Activated T-cell treated with anti-CD3 and anti-CD28 coated beads, Interleukin-2, amount 50 U/mL, for 24 hours (primary cell): ENCODE measurements at regions not wholly inside any gene's neighbourhood (a gene's known extent, or its start where the extent isn't known, plus 50 kb on each side); places are given as distances from the start of the nearest gene placed in this dataset.

Experiments used
- DNase-seq: peaks from one replicate; pipeline ENCODE4 v3.0.0-alpha.2; 2020
- H3K27ac Mint-ChIP-seq: 2 replicates; pipeline ENCODE4 v1.8.0; 2020; ENCODE audit warnings: mild to moderate bottlenecking, mixed read lengths
- H3K27me3 Mint-ChIP-seq: 2 replicates; pipeline ENCODE4 v1.8.0; 2020; ENCODE audit warnings: mixed read lengths
- H3K36me3 Mint-ChIP-seq: 2 replicates; pipeline ENCODE4 v1.8.0; 2020; ENCODE audit warnings: low read depth, mixed read lengths
- H3K4me1 Mint-ChIP-seq: 2 replicates; pipeline ENCODE4 v1.8.0; 2020; ENCODE audit warnings: low read depth, mixed read lengths
- H3K4me3 Mint-ChIP-seq: 2 replicates; pipeline ENCODE4 v1.8.0; 2020; ENCODE audit warnings: mild to moderate bottlenecking, moderate library complexity, mixed read lengths
- H3K9me3 Mint-ChIP-seq: 2 replicates; pipeline ENCODE4 v1.8.0; 2020; ENCODE audit warnings: mixed read lengths

GRCh38 chr10:3890602-3891352 lies 105.8 kb upstream of the KLF6 start:
- DNase-seq = no peak
- H3K9me3 Mint-ChIP-seq = no peaks in the 10 kb centered on the region
- no peaks in the 10 kb centered on the region for H3K27me3 Mint-ChIP-seq
- H3K27ac Mint-ChIP-seq = no peak overlapping the region
- H3K36me3 Mint-ChIP-seq = no peaks in the 10 kb centered on the region
- no peak overlapping the region for H3K4me3 Mint-ChIP-seq
- H3K4me1 Mint-ChIP-seq = peaks cover 68% of the 10 kb centered on the region

- Mint-ChIP-seq H3K9me3 (no peaks in the 10 kb centered on the region), H3K4me1 (peaks cover 64% of the 10 kb centered on the region), H3K27ac (peak overlapping the region; percentile 7), H3K4me3 (no peak overlapping the region), H3K36me3 (no peaks in the 10 kb centered on the region), H3K27me3 (no peaks in the 10 kb centered on the region)
- no peak for DNase-seq
Observed at GRCh38 chr10:3889961-3890522, 105.0 kb upstream of the KLF6 start.

GRCh38 chr10:3887885-3888476 lies 103.0 kb upstream of the KLF6 start:
- no peaks in the 10 kb centered on the region for H3K27me3 Mint-ChIP-seq
- H3K9me3 Mint-ChIP-seq = no peaks in the 10 kb centered on the region
- H3K4me1 Mint-ChIP-seq = peaks cover 47% of the 10 kb centered on the region
- H3K4me3 Mint-ChIP-seq = peak overlapping the region; percentile 43
- H3K36me3 Mint-ChIP-seq = no peaks in the 10 kb centered on the region
- peak overlapping the region; percentile 94 for H3K27ac Mint-ChIP-seq
- peak; percentile 56 for DNase-seq

- Mint-ChIP-seq H3K4me3 (peak overlapping the region; percentile 43), H3K27ac (peak overlapping the region; percentile 94)
Observed at GRCh38 chr10:3887404-3887803, 102.4 kb upstream of the KLF6 start.

GRCh38 chr10:3886641-3887251 lies 101.7 kb upstream of the KLF6 start:
- Mint-ChIP-seq H3K4me3 (peak overlapping the region; percentile 7), H3K4me1 (peaks cover 35% of the 10 kb centered on the region), H3K27me3 (no peaks in the 10 kb centered on the region), H3K9me3 (peaks cover 3% of the 10 kb centered on the region), H3K36me3 (no peaks in the 10 kb centered on the region), H3K27ac (peak overlapping the region; percentile 94)
- DNase-seq = no peak

More at GRCh38 chr10:3887404-3887803, 102.4 kb upstream of the KLF6 start:
- Mint-ChIP-seq H3K9me3 (no peaks in the 10 kb centered on the region), H3K36me3 (no peaks in the 10 kb centered on the region), H3K27me3 (no peaks in the 10 kb centered on the region), H3K4me1 (peaks cover 41% of the 10 kb centered on the region)
- DNase-seq = no peak

GRCh38 chr10:3886191-3886590 lies 101.2 kb upstream of the KLF6 start:
- H3K4me1 Mint-ChIP-seq = peaks cover 29% of the 10 kb centered on the region
- H3K9me3 Mint-ChIP-seq = peaks cover 3% of the 10 kb centered on the region
- no peak for DNase-seq
- no peaks in the 10 kb centered on the region for H3K36me3 Mint-ChIP-seq
- no peak overlapping the region for H3K4me3 Mint-ChIP-seq
- peak overlapping the region; percentile 94 for H3K27ac Mint-ChIP-seq
- H3K27me3 Mint-ChIP-seq = no peaks in the 10 kb centered on the region

- DNase-seq = no peak
- H3K27me3 Mint-ChIP-seq = no peaks in the 10 kb centered on the region
- peaks cover 3% of the 10 kb centered on the region for H3K9me3 Mint-ChIP-seq
- H3K27ac Mint-ChIP-seq = no peak overlapping the region
- H3K36me3 Mint-ChIP-seq = no peaks in the 10 kb centered on the region
- peaks cover 24% of the 10 kb centered on the region for H3K4me1 Mint-ChIP-seq
- H3K4me3 Mint-ChIP-seq = no peak overlapping the region
Observed at GRCh38 chr10:3882855-3883254, 97.8 kb upstream of the KLF6 start.

- Mint-ChIP-seq H3K36me3 (no peaks in the 10 kb centered on the region), H3K9me3 (peaks cover 3% of the 10 kb centered on the region), H3K27ac (no peak overlapping the region), H3K27me3 (no peaks in the 10 kb centered on the region), H3K4me1 (peaks cover 18% of the 10 kb centered on the region), H3K4me3 (no peak overlapping the region)
- no peak for DNase-seq
Observed at GRCh38 chr10:3881622-3882021, 96.6 kb upstream of the KLF6 start.

- Mint-ChIP-seq H3K27me3 (no peaks in the 10 kb centered on the region), H3K4me1 (peaks cover 38% of the 10 kb centered on the region), H3K4me3 (no peak overlapping the region), H3K9me3 (peaks cover 3% of the 10 kb centered on the region), H3K36me3 (no peaks in the 10 kb centered on the region), H3K27ac (no peak overlapping the region)
- no peak for DNase-seq
Observed at GRCh38 chr10:3879073-3879472, 94.1 kb upstream of the KLF6 start.

GRCh38 chr10:3877211-3878000 lies 92.4 kb upstream of the KLF6 start:
- Mint-ChIP-seq H3K36me3 (no peaks in the 10 kb centered on the region), H3K4me3 (no peak overlapping the region), H3K4me1 (peaks cover 55% of the 10 kb centered on the region), H3K27ac (no peak overlapping the region), H3K9me3 (peaks cover 3% of the 10 kb centered on the region), H3K27me3 (no peaks in the 10 kb centered on the region)
- DNase-seq = no peak

- Mint-ChIP-seq H3K27me3 (no peaks in the 10 kb centered on the region), H3K36me3 (no peaks in the 10 kb centered on the region), H3K9me3 (no peaks in the 10 kb centered on the region), H3K4me3 (no peak overlapping the region), H3K4me1 (peaks cover 64% of the 10 kb centered on the region), H3K27ac (peak overlapping the region; percentile 93)
- no peak for DNase-seq
Observed at GRCh38 chr10:3876350-3876962, 91.4 kb upstream of the KLF6 start.

- Mint-ChIP-seq H3K4me1 (peaks cover 64% of the 10 kb centered on the region), H3K27ac (peak overlapping the region; percentile 93), H3K4me3 (peak overlapping the region; percentile 46), H3K36me3 (no peaks in the 10 kb centered on the region), H3K9me3 (no peaks in the 10 kb centered on the region), H3K27me3 (no peaks in the 10 kb centered on the region)
- DNase-seq = no peak
Observed at GRCh38 chr10:3875842-3876235, 90.8 kb upstream of the KLF6 start.

- Mint-ChIP-seq H3K4me3 (peak overlapping the region; percentile 46), H3K4me1 (peaks cover 64% of the 10 kb centered on the region), H3K9me3 (no peaks in the 10 kb centered on the region), H3K27ac (peak overlapping the region; percentile 93), H3K36me3 (no peaks in the 10 kb centered on the region), H3K27me3 (no peaks in the 10 kb centered on the region)
- no peak for DNase-seq
Observed at GRCh38 chr10:3874990-3875841, 90.2 kb upstream of the KLF6 start.
